GM23338 (cell line): ENCODE measurements at regions not wholly inside any gene's neighbourhood (a gene's known extent, or its start where the extent isn't known, plus 50 kb on each side); places are given as distances from the start of the nearest gene placed in this dataset.

Source experiments
- EZH2 ChIP-seq: fragments of 200-600 bp; sonication (generic); IDR thresholded peaks from one replicate; pipeline ENCODE4 v1.8.0; 2017; ENCODE audit warnings: antibody characterized with exemption, mild to moderate bottlenecking, low read depth; ENCODE audit not compliant: unreplicated experiment
- EZH2phosphoT487 ChIP-seq: fragments of 200-600 bp; sonication (generic); IDR thresholded peaks from one replicate; pipeline ENCODE4 v1.8.1; 2018; ENCODE audit warnings: antibody characterized with exemption; ENCODE audit not compliant: unreplicated experiment
- NANOG ChIP-seq: IDR thresholded peaks from 2 replicates; pipeline ENCODE4 v1.6.1; 2016; ENCODE audit warnings: antibody characterized with exemption, borderline replicate concordance
- POLR2AphosphoS5 ChIP-seq: IDR thresholded peaks from 2 replicates; pipeline ENCODE4 v1.6.1; 2016; ENCODE audit warnings: antibody characterized with exemption, low read depth
- TF ChIP-seq, protein P1 (sequence below), 2 experiments: fragments of 200-600 bp in 1 of 2; sonication (generic) in 1 of 2; conservative IDR thresholded peaks; 2 replicates each; pipeline versions ENCODE4 v1.5.1 to v1.6.1; 2016 to 2017; ENCODE audit warnings: antibody characterized with exemption in 2 of 2, low read depth in 2 of 2, mild to moderate bottlenecking in 2 of 2, moderate library complexity in 1 of 2

- no peak for TF ChIP-seq EZH2
- TF ChIP-seq POLR2AphosphoS5: no peak
- no peak for TF ChIP-seq NANOG
- TF ChIP-seq, protein P1, sequence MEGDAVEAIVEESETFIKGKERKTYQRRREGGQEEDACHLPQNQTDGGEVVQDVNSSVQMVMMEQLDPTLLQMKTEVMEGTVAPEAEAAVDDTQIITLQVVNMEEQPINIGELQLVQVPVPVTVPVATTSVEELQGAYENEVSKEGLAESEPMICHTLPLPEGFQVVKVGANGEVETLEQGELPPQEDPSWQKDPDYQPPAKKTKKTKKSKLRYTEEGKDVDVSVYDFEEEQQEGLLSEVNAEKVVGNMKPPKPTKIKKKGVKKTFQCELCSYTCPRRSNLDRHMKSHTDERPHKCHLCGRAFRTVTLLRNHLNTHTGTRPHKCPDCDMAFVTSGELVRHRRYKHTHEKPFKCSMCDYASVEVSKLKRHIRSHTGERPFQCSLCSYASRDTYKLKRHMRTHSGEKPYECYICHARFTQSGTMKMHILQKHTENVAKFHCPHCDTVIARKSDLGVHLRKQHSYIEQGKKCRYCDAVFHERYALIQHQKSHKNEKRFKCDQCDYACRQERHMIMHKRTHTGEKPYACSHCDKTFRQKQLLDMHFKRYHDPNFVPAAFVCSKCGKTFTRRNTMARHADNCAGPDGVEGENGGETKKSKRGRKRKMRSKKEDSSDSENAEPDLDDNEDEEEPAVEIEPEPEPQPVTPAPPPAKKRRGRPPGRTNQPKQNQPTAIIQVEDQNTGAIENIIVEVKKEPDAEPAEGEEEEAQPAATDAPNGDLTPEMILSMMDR (conservative IDR thresholded peaks at IDR 0.05; ENCODE audit: low read depth in 2 of 2): no peak
- no peak for TF ChIP-seq EZH2phosphoT487
Measured at GRCh38 chr14:46279327-46279726, 372.3 kb downstream of the RPL10L start.
